Mucosa of descending colon (tissue), 3 donors: ENCODE measurements at regions not wholly inside any gene's neighbourhood (a gene's known extent, or its start where the extent isn't known, plus 50 kb on each side); places are given as distances from the start of the nearest gene placed in this dataset.

Experiments
- ATAC-seq: fragments of 200-7000 bp; cut with Tn5 transposase; one replicate; pipeline ENCODE4 v1.9.1; 2020; ENCODE audit warnings: mild to moderate bottlenecking, moderate library complexity
- DNase-seq, 3 donors: peaks; one replicate each; pipeline ENCODE4 v3.0.0-alpha.2; 2020
- H3K36me3 ChIP-seq: fragments of 200-600 bp; one replicate; pipeline ENCODE4 v1.8.0; 2021; ENCODE audit warnings: low read depth, mild to moderate bottlenecking
- H3K4me1 ChIP-seq: fragments of 200-600 bp; one replicate; pipeline ENCODE4 v1.8.0; 2021; ENCODE audit warnings: low read depth, mild to moderate bottlenecking
- H3K4me3 ChIP-seq: fragments of 200-600 bp; one replicate; pipeline ENCODE4 v1.8.0; 2021; ENCODE audit warnings: mild to moderate bottlenecking
- H3K9me3 ChIP-seq: fragments of 200-600 bp; one replicate; pipeline ENCODE4 v1.8.0; 2021; ENCODE audit warnings: mild to moderate bottlenecking
- CTCF ChIP-seq: fragments of 200-600 bp; IDR thresholded peaks from one replicate; pipeline ENCODE4 v1.8.0; 2022; ENCODE audit warnings: antibody characterized with exemption, mild to moderate bottlenecking
- intact Hi-C, 2 donors: fragments of 100-400 bp; cut with DNase I in 1 of 2; cut with micrococcal nuclease in 1 of 2; formaldehyde crosslinking; loops; one replicate each; pipeline versions ENCODE4 v1.11.0 to v1.11.1; 2022; cut with DNase I, micrococcal nuclease
- donor health status: DM: no; HTN: no; CAD: no; lungs with moderate emphysema.
- donor health status: DM: no; HTN: no; CAD: no.
- donor health status: DM: no; HTN: yes; CAD: no.

- TF ChIP-seq CTCF: no peak
- Histone ChIP-seq H3K36me3 (no peaks in the 10 kb centered on the region), H3K4me3 (no peak overlapping the region), H3K9me3 (no peaks in the 10 kb centered on the region), H3K4me1 (no peaks in the 10 kb centered on the region)
- no peak for DNase-seq
- intact Hi-C loops: no loop called here
- ATAC-seq: no peak
These were observed 765.5 kb upstream of the HTR2C start for GRCh38 chrX:113818346-113818745.

- no peaks in the 10 kb centered on the region for H3K4me1 ChIP-seq
- TF ChIP-seq CTCF: no peak
- intact Hi-C loops: no loop called here
- no peaks in the 10 kb centered on the region for H3K9me3 ChIP-seq
- DNase-seq (no peak), ATAC-seq (no peak)
- H3K36me3 ChIP-seq: no peaks in the 10 kb centered on the region
- no peak overlapping the region for H3K4me3 ChIP-seq
These were observed 779.1 kb upstream of the HTR2C start for GRCh38 chrX:113804819-113805218.

GRCh38 chrX:113804291-113804690 lies 779.6 kb upstream of the HTR2C start:
- H3K9me3 ChIP-seq: no peaks in the 10 kb centered on the region
- DNase-seq: no peak
- no peak for TF ChIP-seq CTCF
- H3K4me3 ChIP-seq: no peak overlapping the region
- no peaks in the 10 kb centered on the region for H3K36me3 ChIP-seq
- ATAC-seq: no peak
- H3K4me1 ChIP-seq: no peaks in the 10 kb centered on the region
- intact Hi-C loops: no loop called here

- DNase-seq (no peak), ATAC-seq (no peak)
- H3K9me3 ChIP-seq: no peaks in the 10 kb centered on the region
- no peak for TF ChIP-seq CTCF
- H3K36me3 ChIP-seq: no peaks in the 10 kb centered on the region
- no peak overlapping the region for H3K4me3 ChIP-seq
- H3K4me1 ChIP-seq: no peaks in the 10 kb centered on the region
- intact Hi-C loops: no loop called here
These were observed 781.0 kb upstream of the HTR2C start for GRCh38 chrX:113802837-113803236.

DNA sequence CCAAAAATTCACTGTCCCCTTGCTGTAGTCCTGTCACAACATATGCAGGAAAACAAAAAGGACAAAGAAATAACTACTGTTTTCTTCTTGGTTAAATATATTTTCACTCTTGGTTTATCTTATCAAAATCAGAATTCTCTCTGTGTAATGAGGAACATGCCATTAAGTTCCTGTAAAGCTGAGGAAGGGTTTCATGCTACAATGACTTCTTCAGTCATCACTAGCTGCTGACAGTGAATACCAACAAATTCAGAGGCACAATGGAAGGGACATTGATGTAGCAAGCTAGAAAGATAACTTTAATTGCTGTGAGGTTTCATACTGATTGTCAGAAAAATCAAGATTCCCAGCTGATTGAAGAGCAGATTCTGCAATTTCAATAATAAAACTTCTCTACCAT lies 782.9 kb upstream of the HTR2C start:
- H3K4me3 ChIP-seq: no peak overlapping the region
- ATAC-seq (no peak), DNase-seq (no peak)
- intact Hi-C loops: no loop called here
- no peaks in the 10 kb centered on the region for H3K36me3 ChIP-seq
- H3K9me3 ChIP-seq: no peaks in the 10 kb centered on the region
- no peaks in the 10 kb centered on the region for H3K4me1 ChIP-seq
- no peak for TF ChIP-seq CTCF

- Histone ChIP-seq H3K4me3 (no peak overlapping the region), H3K4me1 (no peaks in the 10 kb centered on the region), H3K9me3 (no peaks in the 10 kb centered on the region), H3K36me3 (no peaks in the 10 kb centered on the region)
- ATAC-seq: no peak
- DNase-seq: no peak
- intact Hi-C loops: no loop called here
- TF ChIP-seq CTCF: no peak
These were observed 790.3 kb upstream of the HTR2C start for GRCh38 chrX:113793563-113793962.
